ENCODE measurements at regions not wholly inside any gene's neighbourhood (a gene's known extent, or its start where the extent isn't known, plus 50 kb on each side); places are given as distances from the start of the nearest gene placed in this dataset.

DNA sequence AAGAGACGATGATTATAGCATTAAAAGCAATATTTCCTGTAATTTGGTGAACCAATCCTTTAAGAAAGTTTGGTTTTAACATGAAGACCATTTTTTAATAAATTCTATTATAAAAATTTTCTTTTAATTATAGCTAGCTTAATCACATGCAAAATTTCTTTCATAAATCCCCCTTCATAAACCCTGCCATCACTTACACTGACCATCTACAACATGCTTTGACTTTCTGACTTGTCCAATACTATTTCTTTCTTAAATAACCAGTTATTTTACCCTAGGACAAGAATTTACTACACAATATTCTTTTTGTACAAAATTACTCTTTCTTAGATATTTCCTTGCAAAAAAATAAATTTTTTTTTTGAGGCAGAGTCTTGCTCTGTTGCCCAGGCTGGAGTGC is 1334.8 kb downstream of the CDH11 start (continued):
- TF ChIP-seq, protein P1, sequence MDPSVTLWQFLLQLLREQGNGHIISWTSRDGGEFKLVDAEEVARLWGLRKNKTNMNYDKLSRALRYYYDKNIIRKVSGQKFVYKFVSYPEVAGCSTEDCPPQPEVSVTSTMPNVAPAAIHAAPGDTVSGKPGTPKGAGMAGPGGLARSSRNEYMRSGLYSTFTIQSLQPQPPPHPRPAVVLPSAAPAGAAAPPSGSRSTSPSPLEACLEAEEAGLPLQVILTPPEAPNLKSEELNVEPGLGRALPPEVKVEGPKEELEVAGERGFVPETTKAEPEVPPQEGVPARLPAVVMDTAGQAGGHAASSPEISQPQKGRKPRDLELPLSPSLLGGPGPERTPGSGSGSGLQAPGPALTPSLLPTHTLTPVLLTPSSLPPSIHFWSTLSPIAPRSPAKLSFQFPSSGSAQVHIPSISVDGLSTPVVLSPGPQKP (IDR thresholded peaks at IDR 0.05; ENCODE audit: low read depth, low read length), result no peak

DNA sequence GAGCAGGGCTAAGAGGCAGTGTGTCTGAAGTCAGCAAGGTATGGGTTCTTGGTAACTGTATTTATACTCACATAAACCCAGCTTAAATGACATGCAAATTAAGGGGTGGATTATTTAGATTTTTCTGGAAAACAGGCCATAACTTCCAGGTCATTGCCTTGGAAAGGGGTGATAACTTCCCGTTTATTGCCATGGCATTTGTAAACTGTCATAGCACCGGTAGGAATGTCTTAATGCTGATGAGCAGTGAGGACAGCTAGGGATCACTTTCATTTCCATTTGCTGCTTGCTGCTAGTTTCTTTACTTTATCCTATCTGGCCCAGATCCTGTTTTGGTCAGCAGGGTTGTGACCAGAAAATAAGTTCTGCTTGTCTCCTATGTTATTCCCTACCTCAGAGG is 1336.7 kb downstream of the CDH11 start:
- no peaks in the 10 kb centered on the region for H4K20me1 ChIP-seq (ENCODE audit: control insufficient read depth, insufficient read depth)
- intact Hi-C loops (cut with micrococcal nuclease; ENCODE audit: unreplicated experiment), result no loop called here
- no peak overlapping the region for H3K4me3 ChIP-seq
- ATAC-seq, result no peak
- H3K79me2 ChIP-seq (ENCODE audit: control insufficient read depth, insufficient read depth, low read length), result no peaks in the 10 kb centered on the region
- H3K36me3 ChIP-seq (ENCODE audit: control insufficient read depth in 2 of 2, insufficient read depth in 2 of 2, low read length in 1 of 2), result no peaks in the 10 kb centered on the region
- BruUV-seq (replicated peaks), result no TSS peak
- SMC1A ChIA-PET (ENCODE audit: uncharacterized antibody, unreplicated experiment), result no interaction called here
- POLR2A ChIA-PET, result no interaction called here
- FAIRE-seq, result no peak
- H3K9ac ChIP-seq (ENCODE audit: control insufficient read depth, insufficient read depth, low read length), result no peak overlapping the region
- H3K9me3 ChIP-seq (replicated peaks; ENCODE audit: control insufficient read depth, insufficient read depth, low read length), result no peaks in the 10 kb centered on the region
- H3K27me3 ChIP-seq (replicated peaks in 1 of 2; ENCODE audit: control insufficient read depth in 2 of 2, insufficient read depth in 2 of 2, low read length in 1 of 2), result no peaks in the 10 kb centered on the region
- 32% methylated on average over 2 of the region's 2 CpGs for WGBS (ENCODE audit: insufficient coverage, insufficient replicate concordance, low lambda C conversion rate, missing lambda C conversion rate)
- no peaks in the 10 kb centered on the region for H3K4me1 ChIP-seq (ENCODE audit: control insufficient read depth, insufficient read depth, low read length)
- no peak for DNase-seq (ENCODE audit: low read depth, low spot score)
- no peak overlapping the region for H3K27ac ChIP-seq (ENCODE audit: control insufficient read depth, insufficient read depth)
- TF ChIP-seq RUNX3 (IDR thresholded peaks at IDR 0.05; ENCODE audit: low read length), result no peak
- in situ Hi-C loops (cut with MboI), result no loop called here
- RAD21 ChIA-PET (ENCODE audit: unreplicated experiment), result no interaction called here
- no peak overlapping the region for H2AFZ ChIP-seq (ENCODE audit: control insufficient read depth, low read depth, low read length)
- CTCF ChIA-PET, result no interaction called here
- H3K4me2 ChIP-seq (ENCODE audit: control insufficient read depth, insufficient read depth), result no peak overlapping the region

- Histone ChIP-seq H3K27me3 (replicated peaks in 1 of 2; ENCODE audit: control insufficient read depth in 2 of 2, insufficient read depth in 2 of 2, low read length in 1 of 2) (no peaks in the 10 kb centered on the region), H3K4me1 (ENCODE audit: control insufficient read depth, insufficient read depth, low read length) (no peaks in the 10 kb centered on the region), H4K20me1 (ENCODE audit: control insufficient read depth, insufficient read depth) (no peaks in the 10 kb centered on the region), H3K27ac (ENCODE audit: control insufficient read depth, insufficient read depth) (no peak overlapping the region), H2AFZ (ENCODE audit: control insufficient read depth, low read depth, low read length) (no peak overlapping the region), H3K9me3 (replicated peaks; ENCODE audit: control insufficient read depth, insufficient read depth, low read length) (no peaks in the 10 kb centered on the region), H3K4me3 (no peak overlapping the region), H3K36me3 (ENCODE audit: control insufficient read depth in 2 of 2, insufficient read depth in 2 of 2, low read length in 1 of 2) (no peaks in the 10 kb centered on the region), H3K79me2 (ENCODE audit: control insufficient read depth, insufficient read depth, low read length) (no peaks in the 10 kb centered on the region), H3K9ac (ENCODE audit: control insufficient read depth, insufficient read depth, low read length) (no peak overlapping the region), H3K4me2 (ENCODE audit: control insufficient read depth, insufficient read depth) (no peak overlapping the region)
- DNase-seq (ENCODE audit: low read depth, low spot score), result no peak
- intact Hi-C loops (cut with micrococcal nuclease; ENCODE audit: unreplicated experiment), result no loop called here
- SMC1A ChIA-PET (ENCODE audit: uncharacterized antibody, unreplicated experiment), result no interaction called here
- in situ Hi-C loops (cut with MboI), result no loop called here
- POLR2A ChIA-PET, result interaction anchor here (0.6 kb wide), 1 partner anchor 21 kb away, joined by 3 read pairs; no protein-coding TSS in a partner anchor
- CTCF ChIA-PET, result no interaction called here
- no peak for FAIRE-seq
- ATAC-seq, result no peak
- RAD21 ChIA-PET (ENCODE audit: unreplicated experiment), result no interaction called here
- BruUV-seq (replicated peaks), result no TSS peak
- TF ChIP-seq CHD4 (IDR thresholded peaks at IDR 0.05), result no peak
- TF ChIP-seq, protein P2, sequence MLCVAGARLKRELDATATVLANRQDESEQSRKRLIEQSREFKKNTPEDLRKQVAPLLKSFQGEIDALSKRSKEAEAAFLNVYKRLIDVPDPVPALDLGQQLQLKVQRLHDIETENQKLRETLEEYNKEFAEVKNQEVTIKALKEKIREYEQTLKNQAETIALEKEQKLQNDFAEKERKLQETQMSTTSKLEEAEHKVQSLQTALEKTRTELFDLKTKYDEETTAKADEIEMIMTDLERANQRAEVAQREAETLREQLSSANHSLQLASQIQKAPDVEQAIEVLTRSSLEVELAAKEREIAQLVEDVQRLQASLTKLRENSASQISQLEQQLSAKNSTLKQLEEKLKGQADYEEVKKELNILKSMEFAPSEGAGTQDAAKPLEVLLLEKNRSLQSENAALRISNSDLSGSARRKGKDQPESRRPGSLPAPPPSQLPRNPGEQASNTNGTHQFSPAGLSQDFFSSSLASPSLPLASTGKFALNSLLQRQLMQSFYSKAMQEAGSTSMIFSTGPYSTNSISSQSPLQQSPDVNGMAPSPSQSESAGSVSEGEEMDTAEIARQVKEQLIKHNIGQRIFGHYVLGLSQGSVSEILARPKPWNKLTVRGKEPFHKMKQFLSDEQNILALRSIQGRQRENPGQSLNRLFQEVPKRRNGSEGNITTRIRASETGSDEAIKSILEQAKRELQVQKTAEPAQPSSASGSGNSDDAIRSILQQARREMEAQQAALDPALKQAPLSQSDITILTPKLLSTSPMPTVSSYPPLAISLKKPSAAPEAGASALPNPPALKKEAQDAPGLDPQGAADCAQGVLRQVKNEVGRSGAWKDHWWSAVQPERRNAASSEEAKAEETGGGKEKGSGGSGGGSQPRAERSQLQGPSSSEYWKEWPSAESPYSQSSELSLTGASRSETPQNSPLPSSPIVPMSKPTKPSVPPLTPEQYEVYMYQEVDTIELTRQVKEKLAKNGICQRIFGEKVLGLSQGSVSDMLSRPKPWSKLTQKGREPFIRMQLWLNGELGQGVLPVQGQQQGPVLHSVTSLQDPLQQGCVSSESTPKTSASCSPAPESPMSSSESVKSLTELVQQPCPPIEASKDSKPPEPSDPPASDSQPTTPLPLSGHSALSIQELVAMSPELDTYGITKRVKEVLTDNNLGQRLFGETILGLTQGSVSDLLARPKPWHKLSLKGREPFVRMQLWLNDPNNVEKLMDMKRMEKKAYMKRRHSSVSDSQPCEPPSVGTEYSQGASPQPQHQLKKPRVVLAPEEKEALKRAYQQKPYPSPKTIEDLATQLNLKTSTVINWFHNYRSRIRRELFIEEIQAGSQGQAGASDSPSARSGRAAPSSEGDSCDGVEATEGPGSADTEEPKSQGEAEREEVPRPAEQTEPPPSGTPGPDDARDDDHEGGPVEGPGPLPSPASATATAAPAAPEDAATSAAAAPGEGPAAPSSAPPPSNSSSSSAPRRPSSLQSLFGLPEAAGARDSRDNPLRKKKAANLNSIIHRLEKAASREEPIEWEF (IDR thresholded peaks at IDR 0.05; ENCODE audit: insufficient replicate concordance, low read depth, low read length), result no peak
- TF ChIP-seq ZZZ3 (IDR thresholded peaks at IDR 0.05; ENCODE audit: control insufficient read depth, insufficient read length, low read depth), result no peak
- TF ChIP-seq, protein P3, sequence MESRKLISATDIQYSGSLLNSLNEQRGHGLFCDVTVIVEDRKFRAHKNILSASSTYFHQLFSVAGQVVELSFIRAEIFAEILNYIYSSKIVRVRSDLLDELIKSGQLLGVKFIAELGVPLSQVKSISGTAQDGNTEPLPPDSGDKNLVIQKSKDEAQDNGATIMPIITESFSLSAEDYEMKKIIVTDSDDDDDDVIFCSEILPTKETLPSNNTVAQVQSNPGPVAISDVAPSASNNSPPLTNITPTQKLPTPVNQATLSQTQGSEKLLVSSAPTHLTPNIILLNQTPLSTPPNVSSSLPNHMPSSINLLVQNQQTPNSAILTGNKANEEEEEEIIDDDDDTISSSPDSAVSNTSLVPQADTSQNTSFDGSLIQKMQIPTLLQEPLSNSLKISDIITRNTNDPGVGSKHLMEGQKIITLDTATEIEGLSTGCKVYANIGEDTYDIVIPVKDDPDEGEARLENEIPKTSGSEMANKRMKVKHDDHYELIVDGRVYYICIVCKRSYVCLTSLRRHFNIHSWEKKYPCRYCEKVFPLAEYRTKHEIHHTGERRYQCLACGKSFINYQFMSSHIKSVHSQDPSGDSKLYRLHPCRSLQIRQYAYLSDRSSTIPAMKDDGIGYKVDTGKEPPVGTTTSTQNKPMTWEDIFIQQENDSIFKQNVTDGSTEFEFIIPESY (IDR thresholded peaks at IDR 0.05), result no peak
- TF ChIP-seq STAT3 (IDR thresholded peaks at IDR 0.05; ENCODE audit: low read depth, low read length), result no peak
- no peak for TF ChIP-seq ZSCAN29 (IDR thresholded peaks at IDR 0.05)
- TF ChIP-seq TCF7 (IDR thresholded peaks at IDR 0.05; ENCODE audit: borderline replicate concordance), result no peak
- no peak for TF ChIP-seq ASH2L (IDR thresholded peaks at IDR 0.05; ENCODE audit: borderline replicate concordance, low read depth)
Measured at GRCh38 chr16:63776437-63776836, 1345.4 kb downstream of the CDH11 start.
